Breast epithelium (tissue), 3 donors: ENCODE measurements at regions not wholly inside any gene's neighbourhood (a gene's known extent, or its start where the extent isn't known, plus 50 kb on each side); places are given as distances from the start of the nearest gene placed in this dataset.

ENCODE experiments used
- CTCF ChIP-seq, 3 donors: fragments of 450-650 bp; IDR thresholded peaks; one replicate each; pipeline ENCODE4 v1.5.1; 2016 to 2017; ENCODE audit warnings: antibody characterized with exemption in 3 of 3, mild to moderate bottlenecking in 3 of 3, moderate library complexity in 3 of 3
- POLR2A ChIP-seq: fragments of 450-650 bp; IDR thresholded peaks from one replicate; pipeline ENCODE4 v1.6.1; 2016; ENCODE audit warnings: antibody characterized with exemption, mild to moderate bottlenecking, moderate library complexity

GRCh38 chr14:101026341-101026740, 122.8 kb upstream of the RTL1 start:
- no peak for TF ChIP-seq CTCF (IDR thresholded peaks at IDR 0.05)
- no peak for TF ChIP-seq POLR2A
